Sigmoid colon (tissue), 4 donors: ENCODE measurements at regions not wholly inside any gene's neighbourhood (a gene's known extent, or its start where the extent isn't known, plus 50 kb on each side); places are given as distances from the start of the nearest gene placed in this dataset.

Experiments used
- CTCF ChIP-seq, 4 experiments: fragments of 450-650 bp in 3 of 4; fragments of 200-600 bp in 1 of 4; IDR thresholded peaks; one replicate each; pipeline ENCODE4 v1.5.1; 2016 to 2019; ENCODE audit warnings: antibody characterized with exemption in 4 of 4, mild to moderate bottlenecking in 3 of 4, moderate library complexity in 2 of 4
- POLR2AphosphoS5 ChIP-seq, 4 donors: sonication (generic); formaldehyde crosslinking; IDR thresholded peaks; one replicate each; pipeline ENCODE4 v1.6.1; 2017; ENCODE audit warnings: antibody characterized with exemption in 4 of 4

- peak; percentile 21 to 78 (median 67) for TF ChIP-seq POLR2AphosphoS5 (IDR thresholded peaks at IDR 0.05)
- no peak for TF ChIP-seq CTCF (IDR thresholded peaks at IDR 0.05)
Measured at GRCh38 chr17:77444984-77445759, 304.4 kb downstream of the SEC14L1 start.
